Right kidney (tissue), 1 donor: ENCODE measurements at regions not wholly inside any gene's neighbourhood (a gene's known extent, or its start where the extent isn't known, plus 50 kb on each side); places are given as distances from the start of the nearest gene placed in this dataset.
A peak's percentile ranks its signal among the peaks of the same experiment; 100 is the strongest.

ENCODE experiments used
- DNase-seq: peaks from one replicate; pipeline ENCODE4 v3.0.0-alpha.2; 2016

DNA sequence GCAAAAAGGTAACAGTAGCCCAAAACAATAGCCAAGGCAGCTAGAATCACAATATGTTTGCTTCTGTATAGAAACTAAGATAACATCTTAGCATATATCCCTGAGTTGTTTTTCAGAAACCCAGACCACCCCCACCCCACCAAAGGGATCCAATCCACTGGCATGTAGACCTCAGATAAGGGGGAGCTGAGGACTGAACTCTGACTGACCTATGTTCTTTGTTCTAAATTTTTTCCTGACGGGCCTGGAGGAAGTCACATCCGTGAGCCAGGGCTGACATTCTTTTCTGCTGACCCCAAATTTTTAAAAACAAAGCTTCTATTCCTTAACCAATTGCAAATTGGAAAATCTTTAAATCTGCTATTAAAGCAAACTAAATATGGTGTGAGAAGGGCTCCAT, 493.9 kb upstream of the IGFBP3 start:
- no peak for DNase-seq

DNA sequence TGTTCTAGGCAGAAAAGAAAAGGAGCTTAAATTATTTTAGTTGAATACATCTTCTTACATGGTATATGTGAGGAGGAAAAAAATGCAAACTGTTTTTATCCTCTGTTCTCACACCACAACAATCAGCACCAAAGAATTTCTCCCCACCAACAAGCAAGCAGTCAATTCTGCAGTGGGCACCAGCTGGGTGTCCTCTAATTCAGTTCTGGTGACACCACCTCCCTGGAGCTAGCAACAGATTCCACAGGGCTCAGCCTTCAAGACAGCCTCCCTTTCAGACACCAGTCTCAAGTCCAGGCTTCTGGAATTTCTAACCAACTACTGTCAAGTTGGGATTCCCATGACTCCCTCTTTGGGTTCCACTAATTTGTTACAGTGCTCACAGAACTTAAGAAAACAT, 490.2 kb upstream of the IGFBP3 start:
- no peak for DNase-seq

DNA sequence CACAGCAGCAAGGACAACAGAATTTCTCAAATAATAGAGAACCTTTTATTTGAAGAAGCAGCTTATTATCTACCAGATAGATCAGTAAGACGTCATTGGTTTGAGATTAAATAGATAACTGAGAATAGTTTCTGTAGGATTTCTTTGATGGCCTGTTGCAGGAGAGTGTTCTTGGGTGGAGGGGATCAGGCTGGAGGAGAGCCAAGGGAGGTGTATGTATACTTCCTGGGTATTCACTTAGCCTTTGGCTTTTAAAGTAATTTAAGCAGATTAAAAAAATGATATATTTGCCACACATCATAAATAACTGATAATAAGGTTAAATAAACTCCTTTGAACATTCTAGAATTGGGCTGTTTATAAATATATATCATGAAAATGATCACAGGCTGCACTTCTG, 486.1 kb upstream of the IGFBP3 start:
- no peak for DNase-seq

DNA sequence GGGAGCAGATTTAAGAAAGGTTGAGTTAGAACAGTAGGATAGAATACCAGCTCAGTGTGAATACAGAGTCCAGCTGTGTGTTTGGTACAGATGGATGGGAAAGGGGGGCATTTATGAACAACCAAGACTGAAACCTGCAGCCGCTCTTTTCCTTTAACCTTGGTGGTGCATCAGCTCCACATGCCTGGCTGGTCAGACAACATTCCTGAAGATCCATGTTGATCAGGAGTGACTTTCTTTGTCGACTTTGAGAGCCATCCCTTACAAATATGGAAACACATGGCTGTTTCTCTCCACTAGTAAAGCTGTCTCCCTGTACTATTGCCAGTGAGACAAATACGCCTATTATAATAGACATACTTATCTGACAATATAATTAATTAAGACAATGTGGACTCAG, 476.5 kb upstream of the IGFBP3 start:
- DNase-seq = no peak

DNA sequence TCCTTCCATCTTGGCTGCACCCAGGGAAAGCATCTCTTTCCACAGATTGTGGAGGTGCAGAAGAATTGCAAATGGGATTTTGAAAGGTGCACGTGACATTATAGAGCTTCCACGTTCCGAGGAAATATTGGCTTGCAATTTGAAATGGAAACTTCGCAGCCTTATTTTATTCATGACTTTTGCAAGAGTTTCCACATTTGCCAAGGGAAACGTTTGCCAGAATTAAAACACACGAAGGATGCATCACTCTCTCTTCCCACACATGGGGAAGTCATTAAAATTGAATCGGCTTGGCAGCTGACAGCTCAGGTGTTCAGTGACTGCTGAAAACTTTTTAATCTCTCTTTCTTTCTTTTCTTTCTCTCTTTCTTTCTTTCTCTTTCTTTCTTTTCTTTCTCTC, 475.4 kb upstream of the IGFBP3 start:
- no peak for DNase-seq

DNA sequence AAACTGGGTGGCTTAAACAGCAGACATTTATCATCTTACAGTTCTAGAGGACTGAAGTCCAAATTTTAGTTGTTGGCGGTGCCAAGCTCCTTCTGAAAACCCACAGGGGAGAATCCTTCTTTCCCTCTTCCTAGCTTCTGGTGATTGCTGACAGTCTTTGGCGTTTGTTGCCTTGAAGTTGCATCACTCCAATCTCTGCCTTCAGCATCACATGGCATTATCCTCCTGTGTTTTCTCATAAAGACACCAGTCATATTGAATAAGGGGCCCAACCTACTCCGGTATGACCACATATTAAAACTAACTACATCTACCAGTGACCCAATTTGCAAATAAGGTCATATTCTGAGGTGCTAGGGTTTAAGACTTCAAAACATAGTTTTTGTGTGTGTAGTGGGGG, 472.1 kb upstream of the IGFBP3 start:
- no peak for DNase-seq

DNA sequence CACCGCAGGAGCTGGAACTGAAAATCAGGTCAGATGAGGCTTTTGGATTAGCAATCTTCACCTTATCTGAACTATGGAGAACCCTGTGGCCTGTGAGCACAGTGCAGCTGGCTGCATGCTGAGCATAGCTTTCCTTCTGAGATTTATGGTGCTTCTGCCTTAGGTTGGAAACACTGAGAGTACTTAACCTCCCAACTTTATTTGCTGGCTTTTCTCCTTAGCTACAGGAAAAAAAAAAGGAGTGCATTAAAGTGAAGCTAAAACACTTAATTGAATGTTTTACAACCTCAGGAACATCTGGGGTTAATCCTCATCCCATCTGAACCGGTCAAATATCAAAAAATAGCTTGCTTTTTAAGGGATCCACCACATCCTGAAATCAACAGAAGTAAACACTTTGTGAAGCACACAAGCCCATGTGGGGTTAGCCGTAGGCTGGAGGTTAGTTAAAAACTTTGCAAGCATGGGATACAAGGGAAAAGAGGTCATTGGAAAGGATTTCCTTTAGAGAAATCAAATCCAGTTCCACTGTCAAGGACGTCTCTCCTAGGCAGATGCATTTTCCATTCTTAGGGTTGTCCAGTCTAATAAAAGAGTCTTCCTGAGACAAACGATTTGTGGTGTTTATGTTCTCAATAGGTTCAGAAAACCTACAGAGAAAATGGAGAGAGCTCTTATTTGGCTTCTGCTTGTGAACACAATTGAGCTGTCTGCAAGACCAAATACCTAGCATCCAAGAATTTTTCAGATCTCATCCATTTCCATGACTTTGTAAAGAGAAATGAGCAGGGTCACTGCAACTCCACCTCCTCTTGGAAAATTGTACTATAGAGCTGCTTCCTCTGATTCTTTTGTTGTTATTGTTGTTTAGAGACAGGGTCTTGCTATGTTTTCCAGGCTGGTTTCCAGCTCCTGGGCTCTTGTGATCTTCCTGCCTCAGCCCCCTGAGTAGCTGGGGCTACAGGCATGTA, 470.4 kb upstream of the IGFBP3 start:
- peak; percentile 34 for DNase-seq

DNA sequence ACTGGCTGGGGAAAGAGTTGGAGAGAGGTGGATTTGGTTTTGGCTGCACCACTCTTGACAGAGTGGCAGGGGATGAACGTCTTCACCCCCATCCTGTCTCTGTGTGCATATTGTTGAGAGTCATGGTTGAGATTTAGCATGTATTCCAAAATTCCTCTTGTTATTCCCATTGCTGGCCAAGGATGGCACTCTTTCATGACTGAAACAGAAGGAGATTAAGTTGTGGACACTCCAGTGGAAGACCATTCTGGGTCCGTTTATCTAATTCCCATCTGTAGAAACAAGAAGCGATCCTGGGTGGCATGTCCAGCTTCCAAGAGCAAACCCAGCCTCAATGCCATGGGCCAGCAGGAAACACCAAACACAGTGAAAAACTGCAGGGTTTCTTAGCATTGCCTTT, 469.0 kb upstream of the IGFBP3 start:
- DNase-seq = no peak

DNA sequence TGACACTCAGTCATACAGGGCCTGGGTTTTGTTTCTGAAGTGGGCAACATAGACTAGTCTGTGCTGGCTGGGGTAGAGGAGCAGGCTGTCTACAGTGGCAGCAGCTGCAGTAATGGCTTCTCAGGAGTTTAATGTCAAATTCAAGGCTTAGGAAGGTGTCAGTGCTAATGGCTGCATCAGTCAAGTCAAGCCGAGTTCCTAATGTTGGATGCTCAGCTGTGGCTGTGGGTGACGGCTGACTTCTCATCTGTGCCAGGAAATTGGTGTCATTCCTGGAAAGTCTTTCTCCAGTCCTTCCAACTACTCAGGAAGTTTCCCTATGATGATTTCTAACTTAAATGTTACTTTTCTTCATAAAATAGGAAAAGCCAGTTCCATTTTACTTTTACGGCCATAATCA, 468.1 kb upstream of the IGFBP3 start:
- DNase-seq = no peak

DNA sequence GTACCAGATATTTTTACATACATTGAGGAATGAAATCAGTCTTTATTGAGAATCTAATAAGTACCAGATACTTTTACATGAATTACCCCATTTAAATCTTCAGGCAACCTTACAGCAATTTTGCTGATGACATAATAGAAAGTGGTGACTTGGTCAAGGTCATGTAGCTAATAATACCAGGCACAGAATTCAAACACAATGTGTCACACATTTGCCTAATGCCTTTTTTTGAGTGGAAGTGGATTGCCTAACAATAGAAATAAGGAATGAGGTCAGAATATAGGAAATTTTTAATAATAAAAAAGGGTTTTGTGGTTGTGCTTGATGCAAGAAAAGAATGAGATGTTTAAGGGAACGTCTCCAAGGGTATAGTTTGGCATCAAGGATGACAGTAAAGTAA, 466.6 kb upstream of the IGFBP3 start:
- DNase-seq = no peak

DNA sequence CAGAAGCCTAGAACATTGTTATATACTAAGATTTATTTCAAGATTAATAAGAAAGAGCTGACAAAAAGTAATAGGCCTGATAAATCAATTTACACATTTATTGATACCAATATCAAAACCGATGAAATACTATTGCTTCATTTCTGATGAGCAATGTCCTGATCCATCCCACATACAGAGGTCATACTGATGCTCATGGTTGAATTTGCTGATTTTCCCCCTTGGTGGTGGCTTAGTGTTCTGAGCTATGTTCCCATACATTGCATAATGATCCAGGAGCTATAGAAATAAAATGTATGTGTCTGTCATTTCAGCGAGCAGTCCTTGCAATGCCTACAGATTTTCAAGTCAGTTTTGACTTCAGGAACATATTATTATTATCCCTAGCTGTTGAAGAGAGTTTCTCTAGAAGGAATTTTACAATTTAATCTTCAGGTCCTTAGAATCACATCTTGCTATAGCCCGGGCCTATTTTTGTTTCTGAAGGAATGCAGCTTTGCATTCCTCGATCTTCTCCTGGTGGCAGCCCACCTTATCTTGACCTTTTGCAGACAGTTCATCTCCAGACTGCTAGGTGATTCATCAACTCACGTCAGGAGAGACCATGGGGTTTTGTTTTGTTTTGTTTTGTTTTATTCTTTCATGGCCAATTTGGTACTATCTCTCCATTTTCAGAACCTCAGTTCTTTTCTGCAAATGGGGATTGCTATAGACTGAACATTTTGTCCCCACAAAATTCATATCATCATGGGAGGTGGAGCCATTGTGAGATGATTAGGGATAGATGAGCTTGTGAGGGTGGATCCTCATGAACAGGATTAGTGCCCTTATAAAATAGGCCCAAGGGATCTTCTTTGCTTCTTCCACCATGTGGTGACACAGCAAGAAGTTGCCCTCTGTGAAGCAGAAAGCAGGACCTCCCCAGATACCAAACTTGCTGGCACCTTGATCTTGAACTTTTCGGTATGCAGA, 465.6 kb upstream of the IGFBP3 start:
- DNase-seq = no peak

DNA sequence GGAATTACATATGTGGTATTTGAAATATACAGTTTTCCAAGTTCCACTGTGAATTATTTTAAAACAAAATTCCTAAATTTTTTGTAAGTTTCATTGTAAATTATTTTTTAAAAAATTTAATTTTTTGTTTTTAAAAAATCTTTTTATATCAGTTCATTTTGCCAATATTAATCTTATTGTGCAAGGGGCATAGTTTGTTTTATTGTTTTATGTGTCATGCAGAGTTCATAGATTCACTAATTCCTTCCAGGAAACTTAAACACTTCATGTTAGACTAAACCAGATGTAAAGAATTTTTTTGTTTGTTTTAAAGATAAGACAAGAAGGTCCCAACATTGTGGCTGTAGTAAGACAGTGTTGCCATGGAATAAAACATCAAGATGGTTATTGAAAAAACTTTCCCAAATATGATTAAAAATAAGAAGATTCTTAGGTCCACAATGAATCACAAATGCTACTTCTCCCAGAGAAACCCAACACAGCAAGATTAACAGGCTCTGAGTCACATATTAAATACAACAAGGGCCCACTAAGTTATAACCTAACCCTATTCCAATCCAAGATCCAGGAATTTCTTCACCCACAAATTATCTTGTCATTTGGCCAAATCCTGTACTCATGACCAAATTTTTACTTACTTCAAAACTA, 464.7 kb upstream of the IGFBP3 start:
- no peak for DNase-seq

DNA sequence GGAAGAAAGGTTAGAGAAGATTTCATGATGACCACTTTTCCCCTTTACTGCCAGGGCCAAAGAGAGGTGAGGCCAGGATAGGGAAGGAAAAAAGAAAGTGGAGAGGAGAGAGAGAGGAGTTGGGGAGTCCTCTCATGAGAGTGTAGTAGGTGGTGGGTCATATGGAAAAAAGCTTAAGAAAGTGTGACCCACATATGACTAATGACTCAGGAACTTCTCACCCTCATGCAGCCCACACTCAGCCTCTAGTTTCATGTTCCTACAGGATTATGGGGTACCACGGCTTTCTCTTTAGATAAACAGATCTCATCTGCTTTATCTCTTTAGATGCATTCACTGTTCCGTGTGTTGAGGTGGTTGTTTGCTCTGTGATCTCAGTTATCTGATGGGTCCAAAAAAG, 462.5 kb upstream of the IGFBP3 start:
- DNase-seq = no peak

DNA sequence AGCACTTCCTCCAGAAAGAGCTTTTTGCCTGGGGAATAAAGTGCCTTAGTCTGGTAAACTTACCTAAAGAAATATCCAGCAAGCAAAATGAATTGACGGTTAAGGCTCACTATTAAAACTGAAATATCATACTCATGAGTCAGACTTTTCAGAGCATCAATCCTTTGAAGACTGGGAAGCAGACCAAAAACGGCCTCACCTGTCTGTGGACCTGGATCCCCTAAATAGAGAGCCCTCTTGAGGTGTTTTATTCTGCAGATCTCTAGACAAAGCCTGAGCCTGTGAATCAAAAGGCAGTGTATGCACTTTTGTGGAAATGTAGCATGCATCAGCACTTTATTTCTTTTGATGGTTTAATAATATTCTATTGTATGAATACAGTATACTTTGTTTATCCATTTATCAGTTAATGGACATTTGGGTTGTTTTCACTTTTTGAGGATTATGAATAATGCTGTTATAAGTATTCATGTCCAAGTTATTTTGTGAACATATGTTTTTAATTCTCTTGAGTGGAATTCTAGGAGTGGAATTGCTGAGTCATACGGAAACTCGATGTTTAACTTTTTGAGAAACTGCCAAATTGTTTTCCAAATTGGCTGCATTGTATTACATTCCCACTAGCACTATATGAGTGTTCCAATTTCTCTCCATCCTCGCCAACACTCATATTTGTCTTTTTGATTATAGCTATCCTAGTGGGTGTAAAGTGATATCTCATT, 449.0 kb upstream of the IGFBP3 start:
- DNase-seq = no peak

DNA sequence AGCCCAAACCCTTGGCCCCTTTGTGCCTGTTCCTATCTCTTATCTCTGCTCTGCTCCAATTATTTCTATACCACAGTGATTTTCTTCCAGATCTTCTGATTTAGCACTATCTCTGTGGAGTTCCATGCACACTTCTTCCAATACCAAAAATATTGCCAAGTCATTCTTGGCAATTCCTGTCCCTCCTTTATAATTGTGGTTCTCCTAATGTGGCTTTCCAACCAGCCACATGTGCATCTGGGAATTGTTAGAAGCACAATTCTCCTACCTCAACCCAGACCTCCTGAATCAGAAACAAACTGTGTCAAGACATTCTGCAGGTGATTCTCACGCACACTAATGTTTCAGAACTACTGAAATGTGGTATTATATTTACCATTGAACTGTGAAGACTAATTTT, 447.8 kb upstream of the IGFBP3 start:
- DNase-seq = no peak

DNA sequence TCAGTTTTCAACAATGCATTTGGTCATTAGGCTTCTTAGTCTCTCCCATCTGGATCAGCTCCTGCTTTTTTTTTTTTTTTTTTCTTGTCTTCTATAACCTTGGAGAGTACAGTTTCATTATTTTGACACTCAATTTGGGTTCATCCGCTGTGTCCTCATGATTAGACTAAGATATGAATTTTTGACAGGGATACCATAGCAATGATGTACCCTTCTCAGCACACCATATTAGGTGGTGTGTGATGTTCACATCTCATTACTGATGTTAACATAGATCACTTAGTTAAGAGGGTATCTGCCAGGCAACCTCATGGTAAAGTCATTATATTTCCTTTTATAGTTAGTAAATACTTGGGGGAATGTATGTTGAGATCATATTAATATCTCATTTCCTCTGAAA, 445.5 kb upstream of the IGFBP3 start:
- no peak for DNase-seq

DNA sequence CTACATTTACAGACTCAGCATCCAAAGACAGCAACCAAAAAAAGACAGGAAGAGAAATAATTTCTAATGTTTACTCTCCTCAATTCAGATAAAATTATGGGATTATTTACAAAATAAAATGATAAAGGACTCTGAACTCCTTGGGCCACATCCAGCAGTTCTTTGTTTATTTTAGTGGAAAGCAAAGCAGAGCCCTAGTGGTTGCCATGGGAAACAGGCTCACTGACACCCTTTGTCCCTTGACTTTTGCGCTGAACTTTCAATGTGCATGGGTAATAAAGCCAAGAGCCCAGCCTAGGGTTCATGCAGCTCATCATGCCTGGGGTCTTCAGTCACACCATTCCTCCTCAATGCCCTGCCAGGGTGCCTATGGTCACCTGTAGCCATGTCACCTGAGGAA, 442.6 kb upstream of the IGFBP3 start:
- no peak for DNase-seq

DNA sequence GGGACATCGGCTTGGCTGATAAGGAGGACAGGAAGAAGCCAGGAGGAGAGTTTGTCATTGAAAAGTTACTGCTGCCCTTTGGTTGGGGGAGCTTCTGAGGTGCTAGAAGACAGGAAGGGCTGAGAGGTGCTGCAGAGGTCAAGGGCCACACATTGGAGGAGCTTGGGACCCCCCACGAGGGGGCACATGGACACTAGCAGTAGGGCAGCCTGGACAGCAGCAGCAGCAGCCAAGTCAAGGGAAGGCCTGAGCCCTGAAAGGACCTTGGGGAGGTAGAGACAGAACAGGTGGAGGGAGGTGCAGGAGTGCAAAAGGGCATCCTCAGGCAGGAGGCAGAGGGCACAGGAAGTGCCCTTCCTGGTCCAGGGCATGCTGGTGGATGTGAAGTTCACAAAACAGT, 439.7 kb upstream of the IGFBP3 start:
- no peak for DNase-seq

DNA sequence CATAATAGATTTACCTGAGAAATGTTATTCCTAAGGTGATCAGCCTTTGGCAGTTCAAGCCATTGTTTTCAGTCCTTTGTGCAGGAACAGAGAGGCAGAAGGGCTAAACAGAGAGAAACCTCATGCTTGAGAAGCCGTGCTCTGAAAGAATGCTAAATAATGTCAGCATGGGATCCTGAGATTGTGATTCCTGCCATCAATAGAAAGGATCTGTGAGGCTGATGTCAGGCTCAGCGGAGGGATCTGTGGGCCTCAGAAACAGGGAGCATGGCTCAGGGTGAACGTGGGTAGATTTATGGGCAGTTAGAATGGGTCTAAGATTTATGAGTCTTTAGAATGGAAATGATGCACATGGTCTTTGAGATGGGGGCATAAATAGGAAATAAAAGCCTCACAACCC, 439.2 kb upstream of the IGFBP3 start:
- DNase-seq = no peak

DNA sequence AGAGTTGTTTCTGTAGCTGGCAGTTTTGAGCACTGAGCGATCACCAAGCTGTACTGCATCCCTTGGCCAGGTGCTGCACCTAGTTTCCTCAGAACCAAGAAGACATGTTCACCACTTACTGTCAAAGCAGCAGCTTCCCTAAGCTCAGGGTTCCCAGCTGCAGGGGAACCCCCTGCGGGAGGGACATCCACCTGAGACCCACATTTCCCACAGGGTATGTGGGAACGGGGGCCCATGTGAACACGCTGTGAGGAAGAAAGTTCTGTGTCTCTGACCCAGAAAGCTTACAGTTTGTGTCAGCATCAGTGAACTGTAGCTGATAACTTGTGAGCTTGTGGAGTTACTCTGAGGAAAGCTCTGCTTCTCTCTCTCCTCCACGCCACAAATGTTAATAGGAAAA, 436.8 kb upstream of the IGFBP3 start:
- DNase-seq = no peak

DNA sequence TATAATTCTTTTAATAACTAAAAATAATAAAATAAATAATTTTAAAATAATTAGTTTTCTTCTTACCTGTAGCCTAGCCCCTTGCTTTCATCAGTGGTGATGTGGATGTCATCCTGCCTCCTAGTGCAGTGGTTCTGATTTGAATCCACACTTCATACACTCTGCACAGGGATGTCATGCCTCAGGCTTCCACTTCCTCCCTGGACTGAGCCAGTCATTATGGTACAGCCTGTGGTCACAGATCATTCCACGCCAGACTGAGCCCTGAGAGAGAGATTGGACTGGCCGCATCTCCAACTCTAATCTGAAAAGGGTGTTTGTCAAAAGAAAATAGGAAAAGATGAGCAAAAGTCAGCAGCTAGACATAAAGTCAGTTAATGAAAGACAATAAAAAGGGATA, 436.2 kb upstream of the IGFBP3 start:
- no peak for DNase-seq

DNA sequence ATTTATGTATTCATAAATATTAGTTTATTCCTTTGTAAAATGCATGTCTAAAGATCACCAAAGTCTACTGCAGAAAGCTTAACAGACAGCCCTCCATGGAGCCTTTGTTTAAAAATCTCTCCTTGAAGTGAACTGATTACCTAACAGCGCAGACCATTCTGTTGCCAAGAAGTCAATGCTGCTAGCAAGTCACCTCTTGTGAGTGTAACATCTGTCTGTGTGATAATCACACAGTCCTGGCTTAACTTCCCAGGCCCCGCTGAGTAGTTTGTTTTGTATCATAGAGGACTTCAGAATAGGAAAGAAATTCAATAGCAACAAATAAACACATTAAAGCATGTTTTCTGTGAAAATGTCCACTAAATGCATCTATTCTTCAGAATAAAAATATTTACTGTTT, 435.3 kb upstream of the IGFBP3 start:
- no peak for DNase-seq
